Urothelium cell line (cell line): ENCODE measurements at regions not wholly inside any gene's neighbourhood (a gene's known extent, or its start where the extent isn't known, plus 50 kb on each side); places are given as distances from the start of the nearest gene placed in this dataset.
A peak's percentile ranks its signal among the peaks of the same experiment; 100 is the strongest.

Experiments
- DNase-seq: peaks from one replicate; pipeline ENCODE4 v3.0.0; 2011; ENCODE audit warnings: low spot score, mixed read lengths
- FAIRE-seq: peaks from 2 replicates; lab custom pipeline; 2011; peaks lifted over from hg19 to GRCh38; lab: Jason Lieb, UNC

GRCh38 chr12:111180426-111181142, 188.3 kb downstream of the PHETA1 start:
- no peak for FAIRE-seq
- no peak for DNase-seq

GRCh38 chr12:111178181-111179081, 190.5 kb downstream of the PHETA1 start:
- FAIRE-seq (no peak), DNase-seq (no peak)

GRCh38 chr12:111175396-111176094, 193.3 kb downstream of the PHETA1 start:
- no peak for FAIRE-seq

GRCh38 chr12:111174961-111175345, 193.9 kb downstream of the PHETA1 start:
- FAIRE-seq (no peak), DNase-seq (no peak)

More at GRCh38 chr12:111175396-111176094, 193.3 kb downstream of the PHETA1 start:
- DNase-seq, result no peak

- no peak for FAIRE-seq
- DNase-seq, result peak; percentile 18
Observed at GRCh38 chr12:111174251-111174960, 194.5 kb downstream of the PHETA1 start.

GRCh38 chr12:111173836-111174235, 195.1 kb downstream of the PHETA1 start:
- FAIRE-seq, result no peak

GRCh38 chr12:111173391-111173790, 195.5 kb downstream of the PHETA1 start:
- DNase-seq (no peak), FAIRE-seq (no peak)

More at GRCh38 chr12:111173836-111174235, 195.1 kb downstream of the PHETA1 start:
- DNase-seq, result no peak

GRCh38 chr12:111172786-111173185, 196.1 kb downstream of the PHETA1 start:
- no peak for FAIRE-seq
- no peak for DNase-seq

GRCh38 chr12:111171832-111172231, 197.1 kb downstream of the PHETA1 start:
- FAIRE-seq (peak; percentile 37), DNase-seq (no peak)

- FAIRE-seq, result no peak
Observed at GRCh38 chr12:111171345-111171744, 197.6 kb downstream of the PHETA1 start.

GRCh38 chr12:111170543-111170942, 198.4 kb downstream of the PHETA1 start:
- DNase-seq (no peak), FAIRE-seq (no peak)

More at GRCh38 chr12:111171345-111171744, 197.6 kb downstream of the PHETA1 start:
- DNase-seq, result no peak

GRCh38 chr12:111169456-111169855, 199.4 kb downstream of the PHETA1 start:
- FAIRE-seq (no peak), DNase-seq (no peak)

- FAIRE-seq, result no peak
Observed at GRCh38 chr12:111169032-111169431, 199.9 kb downstream of the PHETA1 start.

GRCh38 chr12:111168009-111168900, 200.6 kb downstream of the PHETA1 start:
- DNase-seq (no peak), FAIRE-seq (no peak)

More at GRCh38 chr12:111169032-111169431, 199.9 kb downstream of the PHETA1 start:
- DNase-seq, result no peak

GRCh38 chr12:111166779-111167540, 201.9 kb downstream of the PHETA1 start:
- FAIRE-seq (no peak), DNase-seq (no peak)

- no peak for FAIRE-seq
Observed at GRCh38 chr12:111164833-111165525, 203.9 kb downstream of the PHETA1 start.

GRCh38 chr12:111163422-111163821, 205.5 kb downstream of the PHETA1 start:
- DNase-seq (no peak), FAIRE-seq (no peak)

More at GRCh38 chr12:111164833-111165525, 203.9 kb downstream of the PHETA1 start:
- DNase-seq, result no peak

- DNase-seq, result no peak
- no peak for FAIRE-seq
Observed at GRCh38 chr12:111161898-111162297, 207.0 kb downstream of the PHETA1 start.
